ENCODE measurements at regions not wholly inside any gene's neighbourhood (a gene's known extent, or its start where the extent isn't known, plus 50 kb on each side); places are given as distances from the start of the nearest gene placed in this dataset.

- no peak for DNase-seq
Measured at GRCh38 chr7:36011588-36011965, 141.5 kb upstream of the EEPD1 start.

GRCh38 chr7:36013246-36014014, 139.6 kb upstream of the EEPD1 start:
- no peak for DNase-seq

GRCh38 chr7:36014961-36015360, 138.1 kb upstream of the EEPD1 start:
- DNase-seq, result no peak

GRCh38 chr7:36015733-36016132, 137.3 kb upstream of the EEPD1 start:
- no peak for DNase-seq

- no peak for DNase-seq
Measured at GRCh38 chr7:36016648-36017047, 136.4 kb upstream of the EEPD1 start.

GRCh38 chr7:36017111-36017510, 135.9 kb upstream of the EEPD1 start:
- no peak for DNase-seq

GRCh38 chr7:36018816-36019484, 134.1 kb upstream of the EEPD1 start:
- no peak for DNase-seq

GRCh38 chr7:36019538-36019937, 133.5 kb upstream of the EEPD1 start:
- DNase-seq, result no peak

GRCh38 chr7:36019980-36020379, 133.1 kb upstream of the EEPD1 start:
- DNase-seq, result no peak

- no peak for DNase-seq
Measured at GRCh38 chr7:36021367-36021766, 131.7 kb upstream of the EEPD1 start.

GRCh38 chr7:36021917-36022550, 131.0 kb upstream of the EEPD1 start:
- no peak for DNase-seq

- DNase-seq, result no peak
Measured at GRCh38 chr7:36023033-36023560, 130.0 kb upstream of the EEPD1 start.

GRCh38 chr7:36025190-36025589, 127.9 kb upstream of the EEPD1 start:
- DNase-seq, result no peak

GRCh38 chr7:36029311-36029710, 123.7 kb upstream of the EEPD1 start:
- DNase-seq, result no peak

GRCh38 chr7:36029853-36030515, 123.1 kb upstream of the EEPD1 start:
- DNase-seq, result no peak

GRCh38 chr7:36032361-36032818, 120.7 kb upstream of the EEPD1 start:
- no peak for DNase-seq

GRCh38 chr7:36034020-36034419, 119.0 kb upstream of the EEPD1 start:
- no peak for DNase-seq

GRCh38 chr7:36035186-36035585, 117.9 kb upstream of the EEPD1 start:
- no peak for DNase-seq

GRCh38 chr7:36036590-36036989, 116.5 kb upstream of the EEPD1 start:
- no peak for DNase-seq

- DNase-seq, result no peak
Measured at GRCh38 chr7:36037121-36037662, 115.9 kb upstream of the EEPD1 start.

- DNase-seq, result no peak
Measured at GRCh38 chr7:36038063-36038721, 114.9 kb upstream of the EEPD1 start.

- no peak for DNase-seq
Measured at GRCh38 chr7:36039243-36039642, 113.8 kb upstream of the EEPD1 start.

Measured in SHP77 treated with DMSO at 0.1 percent for 48 hours (cell line).